Mesothelial cell of epicardium (in vitro differentiated cells): ENCODE measurements at regions not wholly inside any gene's neighbourhood (a gene's known extent, or its start where the extent isn't known, plus 50 kb on each side); places are given as distances from the start of the nearest gene placed in this dataset.

ENCODE experiments used
- DNase-seq, 2 experiments: peaks; one replicate each; pipeline ENCODE4 v3.0.0; 2021; ENCODE audit warnings: low spot score in 2 of 2; ENCODE audit not compliant: unreplicated experiment in 2 of 2
- H3K27ac Mint-ChIP-seq: 2 replicates; pipeline ENCODE4 v1.8.0; 2021; ENCODE audit warnings: mixed read lengths
- H3K27me3 Mint-ChIP-seq: 2 replicates; pipeline ENCODE4 v1.8.0; 2021; ENCODE audit warnings: low read depth, mixed read lengths
- H3K36me3 Mint-ChIP-seq: 2 replicates; pipeline ENCODE4 v1.8.0; 2021; ENCODE audit warnings: mixed read lengths
- H3K4me1 Mint-ChIP-seq: 2 replicates; pipeline ENCODE4 v1.8.0; 2021; ENCODE audit warnings: mixed read lengths
- H3K4me3 Mint-ChIP-seq: 2 replicates; pipeline ENCODE4 v1.8.0; 2021; ENCODE audit warnings: mild to moderate bottlenecking, moderate library complexity, mixed read lengths
- H3K9me3 Mint-ChIP-seq: 2 replicates; pipeline ENCODE4 v1.8.0; 2021; ENCODE audit warnings: mixed read lengths
- TF ChIP-seq, protein P1 (sequence below): fragments of 200-600 bp; sonication (generic); IDR thresholded peaks from one replicate; pipeline ENCODE4 v1.5.0; 2021; ENCODE audit warnings: antibody characterized with exemption; ENCODE audit not compliant: unreplicated experiment

DNA sequence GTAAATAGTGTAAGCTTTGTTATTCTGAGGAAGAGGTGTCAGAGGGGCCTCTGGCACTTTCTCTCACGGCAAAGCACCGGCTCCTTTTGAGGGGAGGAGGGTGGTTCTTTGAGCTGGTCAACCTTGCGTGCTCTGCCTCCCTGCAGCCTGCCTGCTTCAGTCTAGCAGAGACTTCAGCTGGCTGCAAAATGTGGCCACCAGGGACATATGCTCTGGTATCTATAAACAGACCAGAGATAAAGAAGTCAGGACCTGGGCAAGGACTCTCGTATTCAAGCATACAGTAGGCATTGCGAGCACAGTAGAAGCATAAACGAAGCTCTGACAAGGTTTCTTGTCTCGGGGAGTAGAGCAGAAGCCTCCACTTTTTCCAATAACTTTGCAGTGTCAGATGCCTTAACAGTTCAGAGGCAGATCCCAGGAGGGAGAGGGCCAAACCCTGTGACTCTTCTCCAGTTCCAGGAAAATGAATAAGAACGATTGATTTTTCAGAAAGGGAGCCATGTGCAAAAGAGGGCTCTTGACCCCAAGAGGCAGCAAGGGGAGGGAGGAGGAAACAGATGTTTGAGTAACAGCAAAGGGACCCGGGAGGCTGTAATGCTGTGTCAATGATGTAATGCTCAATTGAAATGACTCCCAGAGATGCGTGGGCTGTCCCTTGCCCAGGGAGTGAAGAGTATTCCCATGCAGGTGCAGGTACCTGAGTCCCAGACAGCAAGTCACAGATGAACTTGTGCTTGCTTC lies 57.9 kb upstream of the TEX13D start:
- H3K9me3 Mint-ChIP-seq, result peaks cover 5% of the 10 kb centered on the region
- H3K4me1 Mint-ChIP-seq, result no peaks in the 10 kb centered on the region
- TF ChIP-seq, protein P1, sequence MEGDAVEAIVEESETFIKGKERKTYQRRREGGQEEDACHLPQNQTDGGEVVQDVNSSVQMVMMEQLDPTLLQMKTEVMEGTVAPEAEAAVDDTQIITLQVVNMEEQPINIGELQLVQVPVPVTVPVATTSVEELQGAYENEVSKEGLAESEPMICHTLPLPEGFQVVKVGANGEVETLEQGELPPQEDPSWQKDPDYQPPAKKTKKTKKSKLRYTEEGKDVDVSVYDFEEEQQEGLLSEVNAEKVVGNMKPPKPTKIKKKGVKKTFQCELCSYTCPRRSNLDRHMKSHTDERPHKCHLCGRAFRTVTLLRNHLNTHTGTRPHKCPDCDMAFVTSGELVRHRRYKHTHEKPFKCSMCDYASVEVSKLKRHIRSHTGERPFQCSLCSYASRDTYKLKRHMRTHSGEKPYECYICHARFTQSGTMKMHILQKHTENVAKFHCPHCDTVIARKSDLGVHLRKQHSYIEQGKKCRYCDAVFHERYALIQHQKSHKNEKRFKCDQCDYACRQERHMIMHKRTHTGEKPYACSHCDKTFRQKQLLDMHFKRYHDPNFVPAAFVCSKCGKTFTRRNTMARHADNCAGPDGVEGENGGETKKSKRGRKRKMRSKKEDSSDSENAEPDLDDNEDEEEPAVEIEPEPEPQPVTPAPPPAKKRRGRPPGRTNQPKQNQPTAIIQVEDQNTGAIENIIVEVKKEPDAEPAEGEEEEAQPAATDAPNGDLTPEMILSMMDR, result no peak
- no peaks in the 10 kb centered on the region for H3K27me3 Mint-ChIP-seq
- no peak for DNase-seq
- no peak overlapping the region for H3K4me3 Mint-ChIP-seq
- H3K36me3 Mint-ChIP-seq, result no peaks in the 10 kb centered on the region
- no peak overlapping the region for H3K27ac Mint-ChIP-seq

DNA sequence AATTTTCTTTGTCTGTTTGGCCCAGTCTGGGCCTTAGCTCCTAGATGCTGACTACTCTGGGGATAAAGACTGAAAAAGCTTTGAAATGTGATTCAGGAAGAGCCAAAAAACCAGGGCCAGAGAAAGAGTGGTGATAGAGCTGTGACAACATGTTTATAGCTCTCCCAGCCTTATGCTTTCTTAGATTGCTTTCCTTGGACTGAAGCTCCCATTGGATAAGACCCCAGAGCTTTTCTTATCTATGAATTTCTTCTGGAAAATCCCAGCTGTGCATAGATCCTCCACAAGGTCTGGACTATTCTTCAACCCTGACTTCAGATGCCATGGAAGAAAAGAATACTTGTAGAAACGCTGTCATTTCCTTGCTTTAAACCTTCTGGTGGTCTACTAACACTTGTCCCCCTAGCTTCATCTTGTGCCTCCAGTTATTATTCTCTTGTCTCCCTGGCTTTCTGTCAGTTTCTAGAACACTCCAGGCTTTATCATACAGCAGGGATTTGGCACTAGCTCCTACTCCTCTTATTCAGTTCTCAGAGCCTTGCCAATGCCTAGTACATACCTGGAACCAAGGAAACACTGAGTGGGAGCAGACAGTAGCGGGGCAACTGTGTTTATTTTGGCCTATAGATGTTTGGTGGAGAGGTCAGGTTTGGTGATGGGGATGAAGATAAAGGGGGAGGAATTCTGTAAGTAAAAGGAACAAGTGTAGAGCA lies 57.1 kb upstream of the TEX13D start:
- Mint-ChIP-seq H3K4me3 (no peak overlapping the region), H3K4me1 (no peaks in the 10 kb centered on the region), H3K27ac (no peak overlapping the region), H3K9me3 (peaks cover 5% of the 10 kb centered on the region), H3K27me3 (no peaks in the 10 kb centered on the region), H3K36me3 (no peaks in the 10 kb centered on the region)
- TF ChIP-seq, protein P1, result no peak
- no peak for DNase-seq

DNA sequence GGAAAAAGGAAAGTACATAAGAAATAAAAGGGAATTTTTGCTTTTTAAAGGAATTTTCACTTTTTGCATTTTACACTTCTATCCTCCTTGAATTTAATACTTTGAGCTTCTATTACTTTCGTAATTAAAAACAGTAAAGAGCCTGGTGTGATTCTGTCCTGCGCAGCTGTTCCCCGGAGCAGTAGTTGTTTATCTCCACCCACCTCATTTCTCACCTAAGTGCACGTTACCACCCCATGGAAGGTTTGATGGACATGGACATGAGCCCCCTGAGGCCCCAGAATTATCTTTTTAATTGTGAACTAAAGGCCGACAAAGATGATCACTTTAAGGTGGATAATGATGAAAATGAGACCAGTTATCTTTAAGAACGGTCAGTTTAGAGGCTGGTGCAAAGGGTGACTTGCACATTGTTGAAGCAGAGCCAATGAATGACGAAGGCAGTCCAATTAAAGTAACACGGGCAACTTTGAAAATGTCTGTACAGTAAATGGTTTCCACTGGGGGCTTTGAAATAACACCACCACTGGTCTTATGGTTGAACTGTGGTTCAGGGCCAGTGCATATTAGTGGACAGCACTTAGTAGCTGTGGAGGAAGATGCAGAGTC lies 52.1 kb upstream of the TEX13D start:
- Mint-ChIP-seq H3K36me3 (no peaks in the 10 kb centered on the region), H3K27me3 (no peaks in the 10 kb centered on the region), H3K9me3 (peaks cover 7% of the 10 kb centered on the region), H3K27ac (no peak overlapping the region), H3K4me3 (no peak overlapping the region), H3K4me1 (no peaks in the 10 kb centered on the region)
- TF ChIP-seq, protein P1, result no peak
- DNase-seq, result no peak

DNA sequence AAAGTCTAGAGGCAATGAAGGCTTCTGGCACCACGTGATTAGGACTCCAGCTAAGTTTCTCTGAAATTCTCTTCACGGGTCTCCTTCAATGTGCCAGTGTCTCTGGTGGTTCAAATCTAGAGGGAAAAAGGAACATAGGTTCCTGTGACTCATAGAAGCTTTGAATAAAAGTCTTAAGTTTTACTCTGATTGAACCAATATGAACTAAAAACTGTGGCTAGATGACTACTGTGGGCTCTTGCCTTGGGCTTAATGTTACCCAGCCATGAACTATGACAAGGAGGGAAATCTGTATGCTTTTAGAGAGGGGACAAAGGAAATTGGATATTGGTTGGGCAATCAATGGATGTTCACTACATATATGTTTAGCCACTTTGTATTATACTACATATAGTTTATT lies 49.9 kb upstream of the TEX13D start:
- Mint-ChIP-seq H3K36me3 (no peaks in the 10 kb centered on the region), H3K27me3 (no peaks in the 10 kb centered on the region), H3K4me1 (no peaks in the 10 kb centered on the region), H3K9me3 (peaks cover 7% of the 10 kb centered on the region), H3K4me3 (no peak overlapping the region), H3K27ac (no peak overlapping the region)
- TF ChIP-seq, protein P1, result no peak
- no peak for DNase-seq
